Astrocyte (in vitro differentiated cells and primary cell): ENCODE measurements at regions not wholly inside any gene's neighbourhood (a gene's known extent, or its start where the extent isn't known, plus 50 kb on each side); places are given as distances from the start of the nearest gene placed in this dataset.

Source experiments
- EZH2 ChIP-seq: IDR thresholded peaks from 2 replicates; pipeline ENCODE4 v1.6.1; 2012; ENCODE audit warnings: mild to moderate bottlenecking, low read length, inconsistent platforms; ENCODE audit not compliant: insufficient read depth
- TF ChIP-seq, protein P1 (sequence below): IDR thresholded peaks from 2 replicates; pipeline ENCODE4 v1.5.1; 2011; ENCODE audit warnings: low read depth, mild to moderate bottlenecking, inconsistent platforms, low read length, moderate library complexity; ENCODE audit not compliant: insufficient read depth

DNA sequence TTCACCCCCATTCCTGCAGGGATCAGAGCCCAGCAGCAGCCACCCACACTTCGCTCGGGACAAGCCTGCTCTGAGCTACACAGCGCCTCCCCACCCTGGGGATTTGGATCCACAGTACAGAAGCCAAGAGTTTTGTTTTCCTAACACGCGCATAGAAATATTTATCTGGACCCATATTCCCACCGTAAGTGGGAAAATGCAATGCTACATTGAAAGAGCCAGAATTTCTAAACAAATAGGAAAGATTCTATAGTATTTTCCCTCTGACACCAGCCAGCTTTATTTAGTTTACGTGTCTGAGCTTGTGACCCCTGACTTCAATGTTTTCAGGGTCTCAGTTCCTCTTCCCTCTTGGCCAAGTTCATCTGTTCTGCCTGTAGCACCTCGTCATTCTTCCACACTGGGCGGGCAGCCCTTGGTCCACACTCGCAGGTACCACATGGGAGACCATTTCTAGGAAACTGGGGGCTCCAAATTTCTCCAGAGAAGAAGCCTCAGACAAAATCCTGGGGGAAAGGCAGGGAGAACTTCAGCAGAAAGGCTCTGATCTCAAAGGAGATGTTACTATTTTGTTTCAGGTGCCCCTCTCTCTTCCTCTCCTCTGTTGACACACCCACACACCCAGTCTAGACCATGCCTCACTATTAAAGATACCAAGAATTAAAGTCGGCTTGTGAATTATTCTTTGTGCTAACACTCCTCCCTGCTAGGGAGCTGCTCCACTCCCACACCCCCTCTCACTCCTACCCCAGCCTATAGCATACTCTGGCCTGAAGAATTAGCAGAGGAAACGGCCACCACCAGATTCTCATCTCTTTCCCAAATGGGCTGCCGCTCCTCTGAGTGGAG is 116.0 kb upstream of the PCGF5 start:
- TF ChIP-seq, protein P1, sequence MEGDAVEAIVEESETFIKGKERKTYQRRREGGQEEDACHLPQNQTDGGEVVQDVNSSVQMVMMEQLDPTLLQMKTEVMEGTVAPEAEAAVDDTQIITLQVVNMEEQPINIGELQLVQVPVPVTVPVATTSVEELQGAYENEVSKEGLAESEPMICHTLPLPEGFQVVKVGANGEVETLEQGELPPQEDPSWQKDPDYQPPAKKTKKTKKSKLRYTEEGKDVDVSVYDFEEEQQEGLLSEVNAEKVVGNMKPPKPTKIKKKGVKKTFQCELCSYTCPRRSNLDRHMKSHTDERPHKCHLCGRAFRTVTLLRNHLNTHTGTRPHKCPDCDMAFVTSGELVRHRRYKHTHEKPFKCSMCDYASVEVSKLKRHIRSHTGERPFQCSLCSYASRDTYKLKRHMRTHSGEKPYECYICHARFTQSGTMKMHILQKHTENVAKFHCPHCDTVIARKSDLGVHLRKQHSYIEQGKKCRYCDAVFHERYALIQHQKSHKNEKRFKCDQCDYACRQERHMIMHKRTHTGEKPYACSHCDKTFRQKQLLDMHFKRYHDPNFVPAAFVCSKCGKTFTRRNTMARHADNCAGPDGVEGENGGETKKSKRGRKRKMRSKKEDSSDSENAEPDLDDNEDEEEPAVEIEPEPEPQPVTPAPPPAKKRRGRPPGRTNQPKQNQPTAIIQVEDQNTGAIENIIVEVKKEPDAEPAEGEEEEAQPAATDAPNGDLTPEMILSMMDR = no peak
- no peak for TF ChIP-seq EZH2
